GM23248 (cell line): ENCODE measurements at regions not wholly inside any gene's neighbourhood (a gene's known extent, or its start where the extent isn't known, plus 50 kb on each side); places are given as distances from the start of the nearest gene placed in this dataset.

Source experiments
- EZH2 ChIP-seq: fragments of 200-600 bp; sonication (generic); IDR thresholded peaks from 2 replicates; pipeline ENCODE4 v1.6.1; 2018; ENCODE audit warnings: antibody characterized with exemption, mild to moderate bottlenecking; ENCODE audit not compliant: insufficient read depth, poor library complexity, severe bottlenecking
- EZH2phosphoT487 ChIP-seq: fragments of 200-600 bp; sonication (generic); IDR thresholded peaks from 2 replicates; pipeline ENCODE4 v1.6.1; 2018; ENCODE audit warnings: antibody characterized with exemption, moderate library complexity, mild to moderate bottlenecking, low read depth; ENCODE audit not compliant: insufficient read depth

DNA sequence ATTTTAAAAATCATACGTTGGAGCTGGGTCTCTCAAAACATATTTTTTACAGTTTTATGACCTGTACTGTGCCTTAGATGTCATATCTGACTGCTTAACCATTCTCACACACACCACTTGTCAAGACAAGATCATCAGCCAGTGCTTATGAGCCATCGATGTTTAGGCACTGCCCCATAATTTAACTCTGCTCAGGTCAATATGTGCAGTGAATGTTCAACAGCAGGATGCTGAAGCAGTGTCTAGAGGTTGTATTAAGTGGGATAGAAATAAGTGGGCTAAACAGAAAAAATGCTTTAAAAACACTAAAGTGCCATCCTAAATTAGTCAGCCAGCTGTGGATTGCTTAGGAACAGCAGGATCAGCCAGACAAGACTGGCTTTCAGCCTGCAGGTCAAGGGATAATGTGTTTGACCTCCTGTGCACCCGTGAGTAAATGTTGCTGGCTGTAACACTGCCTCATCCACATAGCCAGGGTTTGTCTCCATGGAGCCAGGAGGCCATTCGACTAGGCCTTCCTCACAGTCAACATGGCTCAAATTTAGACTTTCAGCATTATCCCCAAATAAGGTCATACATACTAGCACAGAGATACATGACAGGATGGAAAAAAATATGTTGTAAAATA lies 139.0 kb upstream of the NXPH2 start:
- TF ChIP-seq EZH2 (no peak), EZH2phosphoT487 (no peak)
